HG03457 (cell line): ENCODE measurements at regions not wholly inside any gene's neighbourhood (a gene's known extent, or its start where the extent isn't known, plus 50 kb on each side); places are given as distances from the start of the nearest gene placed in this dataset.

Source experiments
- ATAC-seq: cut with Tn5 transposase; IDR thresholded peaks from one replicate; pipeline ENCODE4 v1.9.1; 2021; ENCODE audit warnings: moderate number of reproducible peaks; ENCODE audit not compliant: unreplicated experiment

GRCh38 chr5:23253621-23254198 is 253.7 kb upstream of the PRDM9 start:
- ATAC-seq = no peak

GRCh38 chr5:23242891-23243290 is 264.5 kb upstream of the PRDM9 start:
- no peak for ATAC-seq

GRCh38 chr5:23235246-23235645 is 272.2 kb upstream of the PRDM9 start:
- no peak for ATAC-seq

GRCh38 chr5:23234197-23234596 is 273.2 kb upstream of the PRDM9 start:
- no peak for ATAC-seq

GRCh38 chr5:23223846-23224245 is 283.6 kb upstream of the PRDM9 start:
- ATAC-seq = no peak

- ATAC-seq = no peak
Measured at GRCh38 chr5:23221831-23222230, 285.6 kb upstream of the PRDM9 start.

GRCh38 chr5:23217159-23217558 is 290.2 kb upstream of the PRDM9 start:
- ATAC-seq = no peak

- ATAC-seq = no peak
Measured at GRCh38 chr5:23216345-23216744, 291.1 kb upstream of the PRDM9 start.

GRCh38 chr5:23208959-23209431 is 298.4 kb upstream of the PRDM9 start:
- peak; percentile 89 for ATAC-seq

- ATAC-seq = no peak
Measured at GRCh38 chr5:23204111-23204510, 303.3 kb upstream of the PRDM9 start.

- no peak for ATAC-seq
Measured at GRCh38 chr5:23169660-23170416, 316.7 kb upstream of the CDH12 start.

GRCh38 chr5:23164971-23165370 is 311.8 kb upstream of the CDH12 start:
- no peak for ATAC-seq

GRCh38 chr5:23158179-23158578 is 305.0 kb upstream of the CDH12 start:
- no peak for ATAC-seq

- no peak for ATAC-seq
Measured at GRCh38 chr5:23157716-23158115, 304.6 kb upstream of the CDH12 start.

- no peak for ATAC-seq
Measured at GRCh38 chr5:23157169-23157568, 304.0 kb upstream of the CDH12 start.

- no peak for ATAC-seq
Measured at GRCh38 chr5:23147625-23148024, 294.5 kb upstream of the CDH12 start.

- no peak for ATAC-seq
Measured at GRCh38 chr5:23146183-23146582, 293.0 kb upstream of the CDH12 start.

- peak; percentile 63 for ATAC-seq
Measured at GRCh38 chr5:23139338-23140171, 286.4 kb upstream of the CDH12 start.

GRCh38 chr5:23136958-23137357 is 283.8 kb upstream of the CDH12 start:
- no peak for ATAC-seq

- ATAC-seq = no peak
Measured at GRCh38 chr5:23132231-23132630, 279.1 kb upstream of the CDH12 start.

GRCh38 chr5:23112237-23112636 is 259.1 kb upstream of the CDH12 start:
- no peak for ATAC-seq

GRCh38 chr5:23105021-23105420 is 251.9 kb upstream of the CDH12 start:
- ATAC-seq = no peak
